ENCODE measurements at regions not wholly inside any gene's neighbourhood (a gene's known extent, or its start where the extent isn't known, plus 50 kb on each side); places are given as distances from the start of the nearest gene placed in this dataset.

DNA sequence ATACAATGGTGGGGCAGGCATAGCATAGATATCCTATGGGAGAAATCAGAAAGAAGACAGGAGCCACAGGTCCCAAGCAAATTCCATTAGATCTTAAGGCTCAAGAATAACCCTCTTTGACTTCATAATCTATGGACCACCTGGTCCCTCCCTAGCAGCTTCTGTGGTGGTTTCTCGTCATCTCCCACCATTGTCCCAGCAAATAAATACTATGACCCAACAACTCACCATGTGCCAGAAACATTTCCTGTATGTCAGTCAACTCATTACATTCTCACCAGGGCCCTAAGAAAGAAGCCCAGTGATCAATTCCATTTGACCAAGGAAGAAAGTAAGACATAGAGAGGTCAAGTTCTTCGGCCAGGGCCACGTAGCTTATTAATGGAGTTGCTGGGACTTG, 646.2 kb downstream of the VRK1 start:
- DNase-seq (ENCODE audit: low read depth) = no peak

GRCh38 chr14:97444248-97444647, 647.1 kb downstream of the VRK1 start:
- DNase-seq (ENCODE audit: low read depth) = no peak

DNA sequence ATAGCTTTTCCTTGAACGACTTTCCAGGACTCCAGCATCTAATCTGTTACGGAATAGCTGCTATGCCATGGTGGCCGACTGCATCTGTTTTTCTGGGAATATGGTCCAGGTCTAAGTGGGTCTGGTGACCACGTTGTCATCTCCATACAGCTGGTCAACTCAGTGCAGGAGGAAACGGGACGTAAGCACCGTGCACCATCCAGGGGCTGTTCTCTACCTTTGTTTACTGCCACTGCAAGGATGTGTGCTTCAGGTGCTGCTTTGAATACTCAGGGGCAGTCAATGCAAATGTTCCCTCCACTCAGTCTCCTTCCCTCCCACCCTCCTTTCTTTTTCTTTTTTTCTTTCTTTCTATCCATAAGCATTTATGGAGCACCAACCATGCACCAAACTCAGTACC, 648.2 kb downstream of the VRK1 start:
- no peak for DNase-seq (ENCODE audit: low read depth)

DNA sequence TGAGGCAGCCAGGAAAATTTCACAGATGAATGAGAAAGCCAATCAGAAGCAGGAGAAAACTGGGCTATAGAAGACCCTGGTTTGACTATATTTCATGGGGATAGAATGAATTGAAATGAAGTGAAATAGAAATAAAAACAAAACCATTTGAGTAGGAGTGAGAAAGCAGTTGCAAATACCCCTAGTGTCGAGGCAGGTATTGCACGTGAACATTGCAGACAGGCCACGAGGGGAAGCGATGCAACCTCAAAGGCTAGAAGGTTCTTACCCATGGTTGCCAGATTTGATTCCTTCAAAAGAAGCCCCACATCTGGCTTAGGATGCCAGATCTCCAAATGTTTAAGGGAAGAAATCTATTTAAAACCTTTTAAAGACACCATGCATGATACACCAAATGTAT, 648.9 kb downstream of the VRK1 start:
- DNase-seq (ENCODE audit: low read depth) = no peak

- DNase-seq (ENCODE audit: low read depth) = no peak
These were observed 655.1 kb downstream of the VRK1 start for GRCh38 chr14:97452314-97452713.

DNA sequence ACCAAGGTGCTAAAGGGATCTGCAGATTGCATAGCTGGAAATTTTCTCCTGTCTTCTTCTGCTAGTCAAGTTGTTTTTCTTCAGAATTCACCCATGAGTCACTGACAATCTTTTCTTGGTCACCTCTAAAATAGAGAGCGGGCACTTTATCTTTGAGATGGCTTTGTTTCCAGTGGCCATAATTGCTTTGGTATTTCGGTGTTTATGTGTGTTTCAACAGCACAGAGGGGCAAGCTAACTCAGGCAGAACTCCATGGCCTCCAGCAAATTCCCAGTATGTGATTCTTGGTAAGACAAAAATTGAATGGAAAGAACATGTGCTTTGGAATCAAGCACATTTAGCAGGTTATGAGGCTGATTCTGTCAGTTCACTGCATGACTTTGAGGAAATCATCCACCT, 656.8 kb downstream of the VRK1 start:
- no peak for DNase-seq (ENCODE audit: low read depth)

- DNase-seq (ENCODE audit: low read depth) = no peak
These were observed 659.3 kb downstream of the VRK1 start for GRCh38 chr14:97456462-97456861.

- DNase-seq (ENCODE audit: low read depth) = peak; percentile 47
These were observed 659.8 kb downstream of the VRK1 start for GRCh38 chr14:97456958-97457357.

- DNase-seq (ENCODE audit: low read depth) = no peak
These were observed 660.4 kb downstream of the VRK1 start for GRCh38 chr14:97457575-97458085.

DNA sequence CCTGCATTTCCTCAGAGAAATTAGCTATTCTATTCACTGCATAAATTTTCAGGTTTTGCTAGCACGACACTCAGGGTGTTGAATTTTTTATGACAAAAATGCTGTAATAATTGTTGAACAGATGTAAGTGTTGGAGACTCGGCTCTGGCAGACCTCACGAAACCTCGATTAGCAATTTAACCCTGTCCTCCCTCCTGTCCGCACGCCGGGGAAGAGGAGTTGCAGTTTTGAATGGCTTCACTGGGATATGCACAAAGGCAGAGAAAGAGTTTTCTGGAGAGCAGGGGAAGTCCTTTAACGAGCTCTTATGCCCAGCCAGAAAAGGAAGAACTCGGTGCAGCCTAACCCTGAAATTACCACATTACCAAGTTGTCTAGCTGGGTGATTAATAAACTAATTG, 661.1 kb downstream of the VRK1 start:
- no peak for DNase-seq (ENCODE audit: low read depth)

- peak; percentile 57 for DNase-seq (ENCODE audit: low read depth)
These were observed 661.7 kb downstream of the VRK1 start for GRCh38 chr14:97458661-97459579.

GRCh38 chr14:97462081-97462480, 664.9 kb downstream of the VRK1 start:
- no peak for DNase-seq (ENCODE audit: low read depth)

DNA sequence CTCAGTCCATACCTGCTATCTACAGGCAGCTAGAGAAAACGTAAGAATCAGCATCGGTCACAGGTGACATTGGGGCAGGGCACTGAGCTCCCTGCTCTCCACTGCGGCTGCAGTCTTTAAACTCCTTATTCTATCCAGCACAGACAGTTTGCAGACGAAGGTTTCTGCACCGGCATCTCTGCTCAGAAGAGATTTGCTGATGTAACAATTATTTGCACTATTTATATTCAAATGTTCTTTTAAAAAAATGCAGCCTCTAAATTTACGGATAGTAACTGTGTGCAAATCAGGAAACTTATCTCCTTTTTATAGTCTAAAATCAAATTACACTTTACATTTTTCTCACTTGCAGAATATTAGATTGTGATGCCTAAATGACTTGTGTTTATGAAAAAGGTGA, 671.0 kb downstream of the VRK1 start:
- DNase-seq (ENCODE audit: low read depth) = no peak

DNA sequence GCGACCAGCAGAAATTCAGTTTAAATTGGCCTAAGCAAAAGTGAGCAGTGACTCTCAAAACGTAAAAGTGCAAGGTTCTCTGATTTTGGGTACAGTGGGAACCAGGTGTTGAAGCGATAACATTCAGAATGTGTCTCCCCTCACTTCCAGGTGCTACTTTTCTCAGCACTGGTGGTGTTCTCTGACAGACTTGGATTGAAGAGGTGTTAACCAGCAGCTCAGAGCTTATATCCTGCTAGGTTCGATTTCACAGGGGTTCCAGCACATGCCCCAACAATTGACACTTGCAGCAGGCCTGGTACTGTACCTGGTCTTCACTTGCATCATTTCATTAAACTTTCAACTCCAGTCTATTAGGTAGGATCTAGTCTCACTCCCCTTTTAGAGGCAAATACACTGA, 680.2 kb downstream of the VRK1 start:
- DNase-seq (ENCODE audit: low read depth) = no peak

GRCh38 chr14:97485201-97485600, 688.0 kb downstream of the VRK1 start:
- no peak for DNase-seq (ENCODE audit: low read depth)

DNA sequence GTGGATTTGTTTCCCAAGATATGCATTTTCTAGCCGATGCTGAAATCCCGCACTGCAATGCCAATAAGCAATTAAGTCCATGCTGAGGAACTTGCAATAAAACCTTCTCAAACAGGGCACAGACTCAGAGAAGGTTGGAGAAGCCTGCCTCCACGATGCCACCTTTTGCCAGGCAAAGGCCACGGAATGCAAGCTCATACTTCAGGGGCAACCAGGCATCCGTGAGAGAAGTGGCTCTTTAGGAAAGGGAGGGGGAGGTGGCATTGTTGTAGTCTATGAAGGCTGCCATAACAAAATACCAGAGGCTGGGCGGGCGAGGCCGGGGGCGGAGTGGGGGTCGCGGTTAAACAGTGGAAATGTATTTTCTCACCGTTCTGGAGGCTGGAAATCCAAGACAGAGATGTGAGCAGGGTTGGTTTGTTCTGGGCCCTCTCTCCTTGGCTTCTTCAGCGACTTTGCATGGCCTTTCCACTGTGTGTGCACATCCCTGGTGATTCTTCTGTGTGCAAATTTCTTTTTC, 689.5 kb downstream of the VRK1 start:
- DNase-seq (ENCODE audit: low read depth) = no peak

- no peak for DNase-seq (ENCODE audit: low read depth)
These were observed 692.6 kb downstream of the VRK1 start for GRCh38 chr14:97489750-97490149.

- DNase-seq (ENCODE audit: low read depth) = no peak
These were observed 693.4 kb downstream of the VRK1 start for GRCh38 chr14:97490521-97491070.

- DNase-seq (ENCODE audit: low read depth) = no peak
These were observed 694.5 kb downstream of the VRK1 start for GRCh38 chr14:97491697-97492096.

DNA sequence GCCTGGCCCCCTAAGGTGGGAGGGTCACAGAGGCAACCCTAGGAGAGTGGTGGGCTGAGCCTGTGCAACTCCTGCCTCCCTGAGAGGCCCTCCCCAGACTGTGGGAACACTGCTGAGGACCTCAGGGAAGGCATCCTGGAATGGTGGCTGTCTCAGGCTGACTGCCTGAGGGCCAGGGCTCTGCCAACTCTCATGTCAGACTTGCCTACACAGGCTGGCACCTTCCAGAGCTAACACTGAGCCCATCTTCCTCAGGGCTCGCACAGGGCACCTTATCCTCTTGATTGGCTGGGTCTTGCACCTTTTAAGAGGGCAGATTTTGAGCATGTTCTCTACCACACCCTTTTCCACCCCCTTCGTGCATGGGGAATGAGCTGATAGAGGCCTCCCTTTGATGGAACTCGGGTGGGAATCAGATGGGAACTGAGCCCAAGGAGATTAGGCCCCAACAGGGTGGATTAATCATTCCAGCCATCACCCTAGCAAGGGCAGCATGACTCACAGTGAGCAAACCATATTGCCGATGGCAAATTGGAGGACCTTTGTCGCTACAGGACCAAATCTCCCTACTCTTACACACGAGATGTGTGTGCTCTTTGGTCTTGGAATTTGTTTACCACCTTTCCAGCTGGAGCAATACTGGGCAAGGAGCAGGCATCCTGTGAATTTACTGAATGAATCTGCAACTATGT, 702.8 kb downstream of the VRK1 start:
- DNase-seq (ENCODE audit: low read depth) = no peak

DNA sequence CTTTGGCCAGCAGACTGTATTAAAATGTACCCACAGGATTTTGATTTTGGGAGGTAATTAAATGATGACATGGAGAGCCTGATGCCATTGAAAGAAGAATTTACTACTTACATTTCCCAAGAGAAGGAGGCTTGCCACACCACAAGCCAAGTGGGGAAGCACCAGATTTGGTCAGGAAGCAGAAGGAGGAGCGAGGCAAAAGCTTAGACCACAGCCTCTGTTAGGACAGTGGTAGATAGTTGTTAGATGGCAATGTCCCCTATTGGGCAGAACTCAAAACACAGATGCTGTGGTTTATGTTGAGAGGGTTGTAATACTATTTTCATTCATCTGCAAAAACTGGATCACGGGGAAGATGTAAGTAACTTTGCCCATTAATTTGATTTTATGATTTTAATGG, 709.4 kb downstream of the VRK1 start:
- DNase-seq (ENCODE audit: low read depth) = no peak

DNA sequence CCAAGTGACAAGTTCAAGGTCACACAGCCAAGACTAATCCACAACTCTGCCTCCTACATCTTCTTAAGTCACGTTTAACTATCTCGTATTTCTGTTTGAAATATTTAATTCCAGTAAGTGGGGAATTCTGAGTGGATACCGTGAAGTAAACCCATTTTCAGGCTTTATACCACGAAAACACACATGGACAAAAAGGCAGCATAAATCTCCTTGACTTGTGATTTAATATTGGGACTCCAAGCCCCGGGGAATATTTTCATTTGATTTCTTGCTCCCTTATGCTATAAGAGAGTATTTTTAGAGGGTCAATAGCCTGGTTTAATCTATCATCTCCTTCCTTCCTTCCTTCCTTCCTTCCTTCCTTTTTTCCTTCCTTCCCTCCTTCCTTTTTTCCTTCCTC, 716.7 kb downstream of the VRK1 start:
- DNase-seq (ENCODE audit: low read depth) = no peak

Data from stimulated activated CD8-positive, alpha-beta memory T cell treated with anti-CD3 and anti-CD28 coated beads, Interleukin-4, amount 100 ng/mL, for 24 hours (primary cell).